ENCODE measurements at regions not wholly inside any gene's neighbourhood (a gene's known extent, or its start where the extent isn't known, plus 50 kb on each side); places are given as distances from the start of the nearest gene placed in this dataset.

DNA sequence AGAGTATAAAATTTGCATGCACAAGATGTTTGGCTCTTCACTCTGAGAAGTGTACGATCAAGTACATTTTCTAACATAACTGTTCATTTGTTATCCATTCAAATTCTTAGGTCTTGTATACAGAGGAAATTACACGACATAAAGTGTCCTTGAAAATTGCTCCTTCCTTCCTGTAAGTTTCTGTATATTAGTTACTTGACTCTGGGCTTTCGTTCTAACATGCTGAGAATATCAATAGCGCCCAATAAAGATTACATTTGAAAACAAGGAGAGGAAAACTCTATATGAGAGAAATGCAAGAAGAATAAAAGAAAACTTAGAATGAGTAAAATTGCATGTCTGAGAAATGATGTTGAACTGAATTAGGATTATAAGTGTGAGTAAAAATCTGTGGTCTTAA lies 722.5 kb upstream of the CADM2 start (continued):
- TF ChIP-seq, protein P1, sequence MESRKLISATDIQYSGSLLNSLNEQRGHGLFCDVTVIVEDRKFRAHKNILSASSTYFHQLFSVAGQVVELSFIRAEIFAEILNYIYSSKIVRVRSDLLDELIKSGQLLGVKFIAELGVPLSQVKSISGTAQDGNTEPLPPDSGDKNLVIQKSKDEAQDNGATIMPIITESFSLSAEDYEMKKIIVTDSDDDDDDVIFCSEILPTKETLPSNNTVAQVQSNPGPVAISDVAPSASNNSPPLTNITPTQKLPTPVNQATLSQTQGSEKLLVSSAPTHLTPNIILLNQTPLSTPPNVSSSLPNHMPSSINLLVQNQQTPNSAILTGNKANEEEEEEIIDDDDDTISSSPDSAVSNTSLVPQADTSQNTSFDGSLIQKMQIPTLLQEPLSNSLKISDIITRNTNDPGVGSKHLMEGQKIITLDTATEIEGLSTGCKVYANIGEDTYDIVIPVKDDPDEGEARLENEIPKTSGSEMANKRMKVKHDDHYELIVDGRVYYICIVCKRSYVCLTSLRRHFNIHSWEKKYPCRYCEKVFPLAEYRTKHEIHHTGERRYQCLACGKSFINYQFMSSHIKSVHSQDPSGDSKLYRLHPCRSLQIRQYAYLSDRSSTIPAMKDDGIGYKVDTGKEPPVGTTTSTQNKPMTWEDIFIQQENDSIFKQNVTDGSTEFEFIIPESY (IDR thresholded peaks at IDR 0.05) = no peak

DNA sequence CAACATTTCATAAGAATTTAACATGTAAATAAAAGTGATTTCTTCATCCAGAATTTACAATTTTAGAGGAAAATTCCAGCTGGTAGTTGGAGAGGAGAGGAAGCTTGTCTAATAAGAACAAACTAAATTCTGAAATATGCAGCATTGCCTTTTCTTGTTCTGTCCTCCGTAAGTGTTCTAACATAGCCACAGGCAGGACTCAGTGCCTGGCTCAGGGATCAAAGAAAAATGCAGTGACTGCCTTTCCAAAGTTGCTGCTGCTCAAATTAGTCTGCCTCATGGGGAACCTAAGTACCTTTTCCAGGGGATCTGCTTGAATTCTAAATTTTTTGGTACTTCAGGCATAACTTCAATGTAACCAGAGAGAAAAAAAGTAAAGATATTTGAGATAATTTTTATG lies 713.0 kb upstream of the CADM2 start:
- H3K27me3 ChIP-seq (ENCODE audit: control insufficient read depth in 4 of 4, insufficient read depth in 4 of 4, low read length in 3 of 4) = no peaks in the 10 kb centered on the region
- TF ChIP-seq HNF4G (IDR thresholded peaks at IDR 0.05) = no peak
- TF ChIP-seq YY1 (IDR thresholded peaks at IDR 0.05) = no peak
- no peak for TF ChIP-seq SP1 (IDR thresholded peaks at IDR 0.05)
- TF ChIP-seq GABPA (IDR thresholded peaks at IDR 0.05 in 1 of 2, conservative IDR thresholded peaks at IDR 0.05 in 1 of 2) = no peak
- TF ChIP-seq FOXA1 (IDR thresholded peaks at IDR 0.05) = no peak
- no peak for TF ChIP-seq RAD21 (IDR thresholded peaks at IDR 0.05)
- TF ChIP-seq HNF4A (conservative IDR thresholded peaks at IDR 0.05) = no peak
- no peak for TF ChIP-seq CTCF (IDR thresholded peaks at IDR 0.05; ENCODE audit: low read depth, low read length, missing input control)
- TF ChIP-seq, protein P2, sequence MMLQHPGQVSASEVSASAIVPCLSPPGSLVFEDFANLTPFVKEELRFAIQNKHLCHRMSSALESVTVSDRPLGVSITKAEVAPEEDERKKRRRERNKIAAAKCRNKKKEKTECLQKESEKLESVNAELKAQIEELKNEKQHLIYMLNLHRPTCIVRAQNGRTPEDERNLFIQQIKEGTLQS (IDR thresholded peaks at IDR 0.05) = no peak
- TF ChIP-seq RXRA (IDR thresholded peaks at IDR 0.05) = no peak
- TF ChIP-seq, protein P1 (IDR thresholded peaks at IDR 0.05) = no peak
- TF ChIP-seq REST (IDR thresholded peaks at IDR 0.05) = no peak
- TF ChIP-seq, protein P3, sequence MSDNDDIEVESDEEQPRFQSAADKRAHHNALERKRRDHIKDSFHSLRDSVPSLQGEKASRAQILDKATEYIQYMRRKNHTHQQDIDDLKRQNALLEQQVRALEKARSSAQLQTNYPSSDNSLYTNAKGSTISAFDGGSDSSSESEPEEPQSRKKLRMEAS (IDR thresholded peaks at IDR 0.05) = no peak
- TF ChIP-seq FOXA2 (IDR thresholded peaks at IDR 0.05) = no peak
- TF ChIP-seq TAF1 (conservative IDR thresholded peaks at IDR 0.05) = no peak
- TF ChIP-seq NR2F2 (IDR thresholded peaks at IDR 0.05) = no peak
- no peak for TF ChIP-seq EGR1 (IDR thresholded peaks at IDR 0.05; ENCODE audit: low read depth in 2 of 2)
- no peak for TF ChIP-seq JUND (IDR thresholded peaks at IDR 0.05)
- no peak for DNase-seq (ENCODE audit: low spot score)
- no peak overlapping the region for H3K9ac ChIP-seq (ENCODE audit: low read depth in 1 of 2, low read length in 2 of 2)
- H3K4me3 ChIP-seq (ENCODE audit: low read depth in 1 of 3, low read length in 3 of 3) = no peak overlapping the region
- H3K36me3 ChIP-seq (ENCODE audit: control insufficient read depth in 4 of 4, insufficient read depth in 3 of 4, low read depth in 1 of 4, low read length in 3 of 4) = no peaks in the 10 kb centered on the region
- H3K9me3 ChIP-seq (ENCODE audit: control insufficient read depth in 4 of 4, low read length in 3 of 4) = no peaks in the 10 kb centered on the region
- WGBS = 77% methylated on average over 1 of the region's 1 CpG
- no peak overlapping the region for H3K27ac ChIP-seq (ENCODE audit: low read depth in 1 of 2, low read length in 2 of 2)
- H3K4me1 ChIP-seq (ENCODE audit: control insufficient read depth in 4 of 4, insufficient read depth in 4 of 4, low read length in 3 of 4) = no peaks in the 10 kb centered on the region

Data from liver (tissue), 8 donors.